ENCODE measurements at regions not wholly inside any gene's neighbourhood (a gene's known extent, or its start where the extent isn't known, plus 50 kb on each side); places are given as distances from the start of the nearest gene placed in this dataset.

DNA sequence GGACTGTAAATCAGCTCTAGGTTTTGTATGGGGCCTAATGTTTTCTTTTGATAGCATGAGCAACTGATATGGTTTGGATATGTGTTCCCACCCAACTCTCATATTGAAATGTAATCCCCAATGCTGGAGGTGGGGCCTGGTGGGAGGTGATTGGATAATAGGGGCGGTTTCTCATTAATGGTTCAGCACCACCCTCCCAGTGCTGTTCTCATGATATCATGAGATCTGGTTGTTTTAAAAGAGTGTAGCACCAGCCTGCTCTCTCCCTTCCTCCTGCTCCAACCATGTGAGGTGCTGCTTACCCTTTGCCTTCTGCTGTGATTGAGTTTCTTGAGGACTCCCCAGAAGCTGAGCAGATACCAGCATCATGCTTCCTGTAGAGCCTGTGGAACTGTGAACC lies 140.2 kb upstream of the SKOR2 start:
- TF ChIP-seq POLR2A (IDR thresholded peaks at IDR 0.05; ENCODE audit: low read depth, low read length) (no peak), SPI1 (IDR thresholded peaks at IDR 0.05; ENCODE audit: low read depth, low read length) (no peak), POLR2AphosphoS5 (IDR thresholded peaks at IDR 0.05; ENCODE audit: low read depth, low read length) (no peak)

Measured in GM12891 (cell line).